ENCODE measurements at regions not wholly inside any gene's neighbourhood (a gene's known extent, or its start where the extent isn't known, plus 50 kb on each side); places are given as distances from the start of the nearest gene placed in this dataset.
"Not testable (repeated sequence)": the region's sequence is repeated elsewhere in the genome, so short reads cannot be mapped to it uniquely, and the experiment has no call there.

DNA sequence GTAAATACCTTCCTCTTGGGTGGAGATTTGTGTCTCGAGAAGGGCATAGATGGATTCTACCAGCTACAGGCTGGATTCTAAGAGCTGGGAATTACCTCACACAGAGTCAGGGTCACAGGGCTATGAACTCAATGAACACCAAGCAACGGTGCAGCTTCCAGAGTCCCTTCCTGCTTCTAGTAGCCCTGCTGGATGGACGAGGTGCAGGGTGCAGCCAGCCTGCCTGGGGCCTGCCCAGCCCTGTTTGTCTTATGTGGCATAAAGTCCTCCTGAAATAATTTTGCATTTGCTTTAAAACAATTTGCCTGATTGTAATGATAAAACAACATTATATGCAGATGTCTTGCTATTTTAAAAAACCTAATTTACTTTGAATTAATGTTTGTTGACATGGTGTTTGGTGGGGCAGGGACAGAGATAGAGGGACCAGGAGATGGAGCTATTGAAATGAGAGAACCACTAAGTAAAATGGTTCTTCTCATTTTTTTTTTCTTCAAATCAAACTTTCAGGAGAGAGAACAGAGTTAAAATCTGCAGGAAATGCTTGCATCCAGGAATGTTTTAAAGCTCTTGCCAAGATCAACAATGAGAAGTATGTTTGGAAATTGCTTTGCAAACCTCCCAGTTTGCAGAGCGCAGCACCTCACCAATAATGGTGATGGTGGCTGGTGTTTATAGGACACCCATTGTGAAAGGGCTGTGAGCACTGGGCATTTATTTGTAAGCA is 305.4 kb upstream of the PODXL start:
- no peak for DNase-seq (ENCODE audit: low spot score)

DNA sequence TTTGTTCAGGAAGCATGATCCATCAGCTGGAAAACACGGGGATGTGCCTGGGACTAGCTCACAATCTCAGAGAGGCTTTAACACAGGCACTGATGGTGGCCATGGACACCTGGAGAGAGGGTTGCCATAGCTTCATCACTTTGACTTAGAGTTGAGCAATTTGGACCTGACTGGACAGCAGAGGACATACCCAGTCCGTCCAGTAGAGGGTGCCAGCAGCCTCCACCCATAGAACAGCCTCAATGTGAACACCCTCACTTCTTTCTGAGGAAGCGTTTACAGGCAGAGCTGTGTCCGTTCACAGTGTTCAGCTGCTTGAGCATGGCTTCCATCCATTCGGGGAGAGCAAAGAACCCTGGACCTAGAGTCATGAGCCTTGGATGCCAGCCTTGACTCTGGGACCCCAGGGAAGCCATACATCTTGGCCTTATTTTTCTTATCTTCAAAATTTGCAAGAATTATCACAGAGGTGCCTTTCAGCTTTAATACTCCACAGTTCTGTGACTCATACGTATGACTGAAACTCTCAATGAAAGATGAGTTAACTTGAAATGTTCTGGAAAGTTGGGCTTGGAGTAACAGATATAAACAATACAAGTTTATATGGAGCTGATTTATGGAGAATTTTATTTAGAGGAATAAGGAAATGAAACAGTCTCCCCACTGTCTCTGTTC is 302.9 kb upstream of the PODXL start:
- peak; percentile 81 for DNase-seq (ENCODE audit: low spot score)

DNA sequence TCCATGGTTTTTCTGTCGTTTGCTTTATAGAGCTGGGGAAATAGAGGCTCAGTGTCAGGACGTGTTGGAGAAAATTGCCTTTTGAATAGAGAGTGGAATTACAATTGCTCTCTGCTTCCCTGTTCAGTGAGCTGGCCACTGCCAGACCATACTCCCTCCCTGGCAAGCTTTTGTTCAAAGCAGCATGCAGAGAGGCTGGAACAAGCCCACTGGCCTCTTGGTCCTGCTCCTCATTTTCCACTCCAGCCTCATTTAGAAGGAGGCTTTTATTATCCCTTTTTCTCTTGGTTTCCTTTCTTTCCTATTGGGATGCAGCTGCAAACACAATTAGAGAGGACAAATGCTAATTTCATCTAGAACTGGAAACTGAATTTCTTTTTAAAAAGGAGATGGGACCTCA is 302.2 kb upstream of the PODXL start:
- no peak for DNase-seq (ENCODE audit: low spot score)

DNA sequence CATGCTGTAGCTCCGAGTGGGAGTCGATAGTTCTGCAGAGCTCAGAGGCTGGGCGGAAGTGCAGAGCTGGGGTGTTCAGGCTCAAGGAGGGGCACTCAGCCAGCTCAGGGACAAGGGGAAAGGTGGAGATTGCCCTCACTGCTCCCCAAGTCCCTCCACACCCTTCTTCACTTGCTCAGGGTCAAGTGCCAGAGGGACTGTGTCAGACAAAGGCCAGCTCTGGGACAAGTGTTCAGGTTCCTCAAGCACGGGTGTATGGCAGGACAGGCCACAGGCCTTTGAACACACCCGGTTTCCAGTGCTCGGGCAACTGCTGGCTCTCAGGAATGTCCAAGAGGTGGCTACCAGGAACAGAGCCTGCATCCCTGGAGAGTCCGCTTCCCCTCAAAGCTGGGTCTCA is 293.0 kb upstream of the PODXL start:
- DNase-seq (ENCODE audit: low spot score): no peak

DNA sequence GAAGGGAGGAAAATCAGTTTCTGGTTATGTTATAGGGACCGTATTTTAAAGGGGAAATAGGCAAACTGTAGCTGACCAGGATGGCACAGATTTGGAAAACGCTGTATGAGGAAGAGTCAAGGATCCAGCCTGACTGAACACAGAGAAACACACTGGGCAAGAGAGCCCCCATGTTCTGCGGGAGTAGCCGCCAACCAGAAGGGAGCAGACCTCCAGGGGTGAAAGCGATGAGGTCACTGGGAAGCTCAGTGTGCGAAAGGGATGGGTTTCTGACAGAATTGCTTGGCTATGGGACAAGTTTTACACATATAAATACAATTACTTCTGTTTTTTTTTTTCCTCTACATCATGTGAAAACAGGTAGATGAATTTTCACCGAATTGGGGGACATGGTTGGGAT is 291.6 kb upstream of the PODXL start:
- no peak for DNase-seq (ENCODE audit: low spot score)

DNA sequence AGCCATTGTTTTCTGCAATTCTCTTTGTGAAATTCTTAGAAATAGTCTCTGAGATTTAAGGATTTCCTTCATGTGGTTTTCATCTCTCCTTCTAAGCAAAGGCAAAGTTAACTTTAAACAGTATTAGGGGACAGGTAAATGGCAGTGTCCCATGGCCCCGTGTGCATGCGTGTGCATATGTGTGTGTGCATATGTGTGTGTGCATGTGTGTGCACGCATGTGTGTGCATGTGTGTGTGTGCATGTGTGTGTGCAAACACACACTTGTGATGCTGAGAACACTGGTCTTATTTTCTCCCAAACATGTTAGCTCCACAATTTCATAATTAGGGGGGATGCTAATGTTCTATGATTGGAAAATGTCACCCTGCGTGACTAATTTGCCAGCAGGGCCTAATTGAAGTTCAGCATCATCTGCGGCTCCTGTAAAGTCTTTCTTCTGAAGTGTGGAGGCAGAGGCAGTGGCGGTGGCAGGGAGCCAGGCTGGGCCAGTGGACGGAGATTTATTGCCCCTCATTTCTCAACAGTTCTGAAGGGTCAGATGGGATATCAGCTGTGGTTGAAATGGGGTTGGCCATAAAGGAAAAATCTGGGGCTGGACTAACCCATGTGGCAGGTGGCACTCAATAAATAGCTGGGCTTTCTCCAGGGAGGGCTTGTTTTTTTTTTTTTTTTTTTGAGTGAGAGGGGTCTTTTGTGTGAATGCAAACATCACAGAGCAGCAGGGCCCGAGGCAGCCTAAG is 289.3 kb upstream of the PODXL start:
- DNase-seq (ENCODE audit: low spot score): no peak

DNA sequence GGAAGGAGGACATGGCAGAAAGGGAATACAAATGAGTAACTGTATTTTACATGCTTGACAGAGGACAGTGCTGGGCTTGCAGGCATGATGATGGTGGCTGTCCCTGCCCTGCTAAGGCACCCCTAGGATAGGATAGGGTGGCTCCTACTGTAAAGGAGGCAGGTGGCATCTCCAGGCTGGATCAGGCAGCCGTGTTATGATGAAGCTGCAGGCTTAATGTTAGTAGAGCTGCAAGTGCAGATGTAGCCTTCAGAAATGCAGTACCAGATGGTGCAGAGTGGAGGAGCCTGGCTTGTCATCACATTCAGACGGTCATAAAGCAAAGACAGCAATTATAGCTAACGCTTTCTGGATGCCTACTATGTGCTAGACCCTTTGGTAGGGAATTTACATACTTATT is 287.9 kb upstream of the PODXL start:
- DNase-seq (ENCODE audit: low spot score): no peak

DNA sequence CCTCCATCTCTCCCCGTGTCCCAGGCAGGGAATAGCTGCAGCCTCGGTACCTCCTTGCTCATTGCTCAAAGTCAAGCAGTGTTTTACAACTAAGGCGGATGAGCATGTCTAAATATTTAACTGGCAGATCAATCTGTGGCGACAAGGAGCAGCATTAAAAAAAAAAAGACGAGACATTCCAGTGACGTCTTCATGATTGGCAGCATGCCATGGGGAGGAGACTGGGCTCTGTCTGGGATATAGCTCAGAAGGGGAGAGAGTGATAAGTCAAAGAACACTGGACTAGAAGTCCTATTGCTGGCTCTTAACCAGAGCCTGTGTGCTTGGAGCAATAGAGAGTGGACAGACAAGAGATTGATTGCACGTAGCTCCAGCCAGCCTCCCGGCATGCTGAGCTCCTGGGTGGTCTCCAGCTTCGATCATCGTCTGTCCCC is 287.5 kb upstream of the PODXL start:
- DNase-seq (ENCODE audit: low spot score): no peak

DNA sequence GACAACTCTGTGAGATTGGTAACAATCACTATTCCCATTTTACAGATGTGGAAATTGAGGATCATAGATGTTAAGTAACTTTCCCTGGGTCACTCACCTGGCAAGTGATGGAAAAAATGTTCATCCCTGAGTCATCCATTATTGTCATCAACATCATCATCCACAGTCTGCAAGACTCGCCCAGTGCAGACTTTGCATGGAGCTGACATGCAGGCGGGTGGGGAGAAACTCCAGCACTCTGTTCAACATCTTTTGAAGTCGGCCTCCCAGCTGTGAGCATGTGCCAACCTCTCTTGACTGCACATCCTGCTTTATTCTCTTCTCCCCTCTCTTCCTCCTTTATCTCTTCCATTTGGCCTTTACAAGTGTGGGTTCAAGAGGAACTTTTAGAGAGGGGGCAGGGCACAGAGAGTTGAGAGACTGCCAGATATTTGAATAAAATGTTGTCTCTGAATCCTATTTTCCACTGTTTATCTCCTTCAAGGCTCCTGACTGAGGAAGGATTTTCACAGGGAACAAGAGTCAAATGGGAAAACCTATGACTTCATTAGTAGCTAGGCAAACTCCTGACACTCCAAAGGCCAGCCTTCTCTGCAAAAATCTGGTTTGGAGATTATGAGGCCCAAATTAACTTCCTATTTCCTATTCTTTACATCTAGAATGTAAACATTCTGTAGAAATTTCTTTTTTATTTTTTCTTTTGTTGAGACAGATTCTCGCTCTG is 283.7 kb upstream of the PODXL start:
- DNase-seq (ENCODE audit: low spot score): no peak

DNA sequence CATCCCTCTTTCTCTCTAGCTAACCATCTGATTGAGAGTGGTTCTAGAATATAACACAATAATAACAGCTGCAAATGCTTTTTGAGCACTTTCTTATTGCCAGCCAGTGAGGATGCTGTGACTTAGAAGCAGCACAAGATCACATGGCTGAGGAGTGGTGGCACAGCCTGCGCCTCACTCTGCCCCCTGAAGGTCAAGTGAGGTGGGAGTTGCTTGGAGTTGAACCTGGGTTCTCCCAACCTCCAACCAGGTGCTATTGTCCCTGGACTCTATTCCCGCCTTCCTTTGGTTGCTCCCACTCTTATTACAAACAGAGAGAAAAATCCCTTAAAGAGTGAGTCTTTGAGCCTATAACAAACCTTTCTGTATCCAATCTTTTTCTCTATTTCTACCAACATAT is 280.3 kb upstream of the PODXL start:
- no peak for DNase-seq (ENCODE audit: low spot score)

DNA sequence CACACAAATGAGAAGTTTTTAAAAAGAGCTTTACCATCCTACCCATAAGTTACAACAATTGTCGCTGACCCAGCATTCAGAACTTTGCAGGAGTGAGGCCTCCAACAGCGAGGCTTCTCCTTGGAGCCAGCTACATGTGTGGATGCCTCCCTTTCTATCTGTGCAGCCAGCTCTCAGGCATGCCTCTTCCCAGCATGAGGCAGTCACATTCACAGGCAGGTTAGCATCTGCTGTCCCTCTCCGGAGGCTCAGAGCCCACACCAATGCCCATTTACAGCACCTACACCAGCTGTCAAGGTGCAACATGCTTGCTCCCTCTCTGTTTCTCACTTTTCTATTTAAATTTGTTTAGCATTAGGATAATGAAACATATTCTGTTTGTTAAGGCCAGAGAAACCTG is 278.7 kb upstream of the PODXL start:
- no peak for DNase-seq (ENCODE audit: low spot score)

DNA sequence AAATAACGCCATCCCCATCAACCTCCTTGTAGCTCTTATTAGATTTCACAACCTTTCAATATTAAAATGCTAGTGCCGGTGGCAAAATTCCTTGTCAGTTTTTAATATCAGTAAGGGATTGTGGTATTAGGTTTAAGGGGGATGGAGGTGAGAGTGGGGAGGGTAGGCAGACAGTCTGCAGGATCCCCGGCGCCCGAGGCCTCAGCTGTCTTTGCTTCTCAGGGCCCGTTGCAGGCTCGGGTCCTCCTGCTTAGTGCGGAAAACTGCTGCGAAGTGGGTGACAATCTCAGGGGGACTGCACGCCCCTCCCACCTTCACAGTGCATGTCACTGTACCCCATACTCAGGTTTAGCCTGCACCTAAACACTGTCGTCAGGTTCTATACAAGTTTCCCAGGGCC is 274.3 kb upstream of the PODXL start:
- no peak for DNase-seq (ENCODE audit: low spot score)

DNA sequence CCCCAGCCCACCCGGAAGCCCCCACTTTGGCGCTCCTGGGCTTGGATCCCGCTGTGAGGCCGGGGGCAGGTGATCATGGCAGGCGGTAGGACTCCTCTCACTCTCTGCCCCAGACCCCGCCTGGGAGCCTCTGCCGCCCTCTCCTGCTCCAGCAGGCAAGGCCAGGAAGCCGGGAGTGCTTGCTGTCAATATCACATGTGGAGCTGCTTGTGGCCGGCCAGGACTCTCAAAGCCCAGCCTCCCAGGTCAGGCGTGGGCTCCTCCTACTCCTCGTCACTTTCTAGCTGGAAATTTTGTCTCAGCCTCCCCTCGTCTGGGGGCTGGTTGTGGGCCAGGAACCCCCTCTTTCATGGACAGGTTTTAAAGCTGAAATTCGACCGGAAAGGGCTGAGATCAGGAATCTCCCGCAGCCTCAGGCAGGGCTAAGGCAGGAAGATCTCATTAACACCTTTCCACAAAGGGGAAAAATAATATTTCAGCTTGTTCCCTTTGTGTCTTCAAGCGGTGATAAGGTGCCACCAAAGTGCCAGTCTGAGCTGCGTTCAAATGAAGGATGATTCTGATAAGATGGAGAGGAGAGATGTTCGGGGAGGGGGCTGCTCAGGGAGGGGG is 273.6 kb upstream of the PODXL start:
- peak; percentile 57 for DNase-seq (ENCODE audit: low spot score)

DNA sequence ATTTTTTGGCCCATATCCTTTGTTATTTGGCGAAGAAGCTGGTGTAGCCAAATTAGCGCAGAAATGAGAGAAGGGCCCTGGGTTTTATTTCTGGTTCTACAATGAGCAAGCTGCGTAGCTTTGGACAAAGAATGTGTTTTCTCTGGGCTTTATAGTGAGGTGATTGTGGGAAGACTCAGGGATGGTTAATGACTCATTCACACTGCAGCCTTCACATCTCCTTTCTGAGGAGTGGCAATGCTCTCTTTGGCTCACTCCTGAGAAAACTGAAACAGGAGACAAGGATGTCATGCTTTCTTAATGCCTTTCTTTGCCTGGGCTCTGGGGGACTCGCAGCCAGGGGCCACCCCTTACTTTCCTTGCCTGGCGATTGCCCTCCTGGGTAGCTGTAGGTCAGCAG is 271.0 kb upstream of the PODXL start:
- no peak for DNase-seq (ENCODE audit: low spot score)

DNA sequence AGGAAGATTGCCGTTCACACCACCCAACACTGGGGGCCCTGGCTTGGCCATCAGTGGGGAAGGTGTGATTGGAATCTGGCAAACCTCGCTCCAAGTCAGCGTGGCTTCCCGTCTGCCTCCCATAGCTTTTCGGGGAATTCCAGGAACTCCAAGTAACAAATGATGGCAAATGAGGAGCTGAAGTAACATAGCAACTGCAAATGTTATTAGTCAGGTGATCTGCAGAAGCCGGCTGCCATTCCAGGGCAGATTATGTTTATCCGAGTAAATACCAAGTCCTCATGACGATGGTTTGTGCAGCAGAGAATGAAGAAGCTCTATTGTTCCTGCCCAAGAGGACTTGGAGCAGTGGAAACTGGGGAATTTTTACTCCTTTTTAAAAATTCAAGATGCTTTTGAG is 270.5 kb upstream of the PODXL start:
- no peak for DNase-seq (ENCODE audit: low spot score)

DNA sequence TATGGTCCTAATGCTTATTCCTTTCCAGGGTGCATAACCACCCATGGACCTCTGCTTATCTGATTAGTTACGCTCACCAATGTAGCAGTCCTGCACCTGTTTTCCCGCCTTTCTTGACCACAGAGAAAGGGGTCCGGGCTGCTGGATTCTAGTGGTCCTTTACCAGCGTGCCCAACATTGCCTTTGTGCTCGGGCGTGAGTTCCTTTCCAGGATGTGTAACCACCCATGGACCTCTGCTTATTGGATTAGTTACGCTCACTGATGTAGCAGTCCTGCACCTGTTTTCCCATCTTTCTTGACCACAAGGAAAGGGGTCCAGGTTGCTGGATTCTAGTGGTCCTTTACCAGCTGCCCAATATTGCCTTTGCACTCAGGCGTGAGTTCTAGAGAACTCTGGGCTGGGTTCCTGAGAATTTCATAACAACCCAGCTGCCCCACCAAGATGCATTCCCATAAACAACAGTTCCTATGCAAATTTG is 267.6 kb upstream of the PODXL start:
- DNase-seq (ENCODE audit: low spot score): not testable (repeated sequence)

DNA sequence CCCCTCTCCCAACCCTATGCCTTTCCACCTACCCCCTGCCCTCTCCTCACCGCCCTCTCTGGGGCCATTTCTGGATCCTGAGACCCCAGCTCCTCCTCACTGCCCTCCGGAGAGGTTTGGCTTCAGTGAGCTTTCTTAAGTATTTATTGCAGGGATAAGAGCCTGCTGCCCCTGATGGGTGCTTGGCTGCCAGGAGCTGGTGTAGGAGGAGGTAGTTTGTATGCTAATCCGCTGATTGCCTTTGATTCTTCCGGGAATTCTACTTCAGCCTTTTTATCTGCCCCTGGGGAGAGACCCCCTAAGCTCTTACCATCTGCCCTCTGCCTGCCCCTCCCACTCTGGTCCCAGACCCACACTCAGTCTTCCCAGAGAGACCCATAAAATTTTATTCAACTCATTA is 263.5 kb upstream of the PODXL start:
- no peak for DNase-seq (ENCODE audit: low spot score)

DNA sequence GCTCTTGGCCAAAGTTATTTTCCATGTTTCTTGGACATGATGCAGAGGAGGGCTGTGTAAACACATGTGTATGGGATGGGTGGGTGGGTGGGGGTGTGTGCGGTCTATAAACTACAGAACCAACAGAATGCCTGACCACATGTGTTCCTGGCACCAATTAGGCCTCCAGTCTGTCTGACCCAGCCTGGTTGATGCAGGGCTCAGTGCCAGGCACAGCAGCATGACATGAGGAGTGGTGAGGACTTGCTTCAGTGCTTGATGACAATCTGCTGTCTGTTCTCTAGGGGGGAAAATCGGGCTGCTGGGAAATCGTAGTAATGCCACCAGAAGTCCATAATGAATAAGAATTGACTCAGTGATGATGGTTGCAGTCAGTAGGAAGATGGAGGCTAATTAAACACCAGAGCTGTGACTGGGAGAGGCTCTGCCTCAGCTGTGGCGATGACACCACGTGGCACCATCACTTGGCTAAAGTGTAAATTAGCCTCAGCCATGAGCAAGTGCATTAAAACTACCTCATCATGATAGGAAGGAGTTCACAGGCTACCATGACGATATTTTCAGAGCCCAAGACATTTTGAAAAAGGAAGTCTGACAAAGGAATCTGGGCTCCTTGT is 260.1 kb upstream of the PODXL start:
- DNase-seq (ENCODE audit: low spot score): no peak

DNA sequence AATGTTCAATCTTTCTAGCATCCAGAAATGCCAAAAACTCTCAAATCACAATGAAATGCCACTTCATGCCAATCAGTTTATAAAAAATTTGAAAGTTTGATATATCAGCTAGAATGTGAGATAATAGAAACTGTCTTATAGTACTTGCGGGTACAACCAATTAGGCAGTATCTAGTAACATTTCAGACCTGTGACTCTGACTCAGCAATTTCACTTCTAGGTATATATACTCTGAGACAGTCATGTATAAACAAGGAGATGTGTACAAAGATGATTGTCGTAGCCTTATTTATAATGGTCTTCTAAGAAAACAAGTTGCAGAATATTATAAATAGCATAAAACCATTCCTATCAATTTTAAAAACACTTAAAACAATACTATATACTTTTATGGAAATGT is 252.3 kb upstream of the PODXL start:
- DNase-seq (ENCODE audit: low spot score): no peak

DNA sequence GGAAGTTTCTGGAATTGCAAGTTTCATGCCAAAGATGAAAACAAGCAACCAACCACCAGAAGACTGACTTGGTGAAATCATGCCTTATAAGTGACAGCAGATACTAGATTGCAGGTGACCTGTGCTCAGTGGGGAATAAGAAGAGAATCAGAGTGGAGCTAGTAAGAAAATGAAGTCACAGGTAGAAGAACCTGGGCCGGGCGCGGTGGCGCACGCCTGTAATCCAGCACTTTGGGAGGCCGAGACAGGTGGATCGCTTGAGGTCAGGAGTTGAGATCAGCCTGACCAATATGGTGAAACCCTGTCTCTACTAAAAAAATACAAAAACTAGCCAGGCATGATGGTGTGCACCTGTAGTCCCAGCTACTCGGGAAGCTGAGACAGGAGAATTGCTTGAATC is 251.7 kb upstream of the PODXL start:
- DNase-seq (ENCODE audit: low spot score): not testable (repeated sequence)

DNA sequence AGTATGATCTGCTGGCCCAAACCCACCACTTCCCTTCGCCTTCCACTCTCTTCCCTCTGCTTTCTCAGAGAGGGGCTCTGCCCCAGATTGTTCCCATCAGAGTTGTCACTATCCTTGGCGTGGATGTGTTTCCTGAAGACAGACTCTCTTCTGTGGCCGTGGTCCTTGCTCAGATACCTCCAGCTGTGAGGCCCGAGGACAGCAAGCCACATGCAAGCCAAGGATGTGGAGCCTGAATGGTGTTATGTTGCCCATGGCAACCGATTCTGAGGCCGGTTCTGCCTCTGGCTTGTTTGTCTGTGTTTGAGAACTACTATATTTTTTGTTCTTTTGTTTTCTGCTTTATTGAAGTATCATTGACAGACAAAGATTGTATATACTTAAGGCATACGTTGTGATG is 247.4 kb upstream of the PODXL start:
- DNase-seq (ENCODE audit: low spot score): no peak
